Mucosa of descending colon (tissue), 3 donors: ENCODE measurements at regions not wholly inside any gene's neighbourhood (a gene's known extent, or its start where the extent isn't known, plus 50 kb on each side); places are given as distances from the start of the nearest gene placed in this dataset.
"Not testable (repeated sequence)": the region's sequence is repeated elsewhere in the genome, so short reads cannot be mapped to it uniquely, and the experiment has no call there.

Source experiments
- ATAC-seq: fragments of 200-7000 bp; cut with Tn5 transposase; one replicate; pipeline ENCODE4 v1.9.1; 2020; ENCODE audit warnings: mild to moderate bottlenecking, moderate library complexity
- DNase-seq, 3 donors: peaks; one replicate each; pipeline ENCODE4 v3.0.0-alpha.2; 2020
- H3K36me3 ChIP-seq: fragments of 200-600 bp; one replicate; pipeline ENCODE4 v1.8.0; 2021; ENCODE audit warnings: low read depth, mild to moderate bottlenecking
- H3K4me1 ChIP-seq: fragments of 200-600 bp; one replicate; pipeline ENCODE4 v1.8.0; 2021; ENCODE audit warnings: low read depth, mild to moderate bottlenecking
- H3K4me3 ChIP-seq: fragments of 200-600 bp; one replicate; pipeline ENCODE4 v1.8.0; 2021; ENCODE audit warnings: mild to moderate bottlenecking
- H3K9me3 ChIP-seq: fragments of 200-600 bp; one replicate; pipeline ENCODE4 v1.8.0; 2021; ENCODE audit warnings: mild to moderate bottlenecking
- CTCF ChIP-seq: fragments of 200-600 bp; IDR thresholded peaks from one replicate; pipeline ENCODE4 v1.8.0; 2022; ENCODE audit warnings: antibody characterized with exemption, mild to moderate bottlenecking
- intact Hi-C, 2 donors: fragments of 100-400 bp; cut with DNase I in 1 of 2; cut with micrococcal nuclease in 1 of 2; formaldehyde crosslinking; loops; one replicate each; pipeline versions ENCODE4 v1.11.0 to v1.11.1; 2022; cut with DNase I, micrococcal nuclease
- donor health status: DM: no; HTN: no; CAD: no; lungs with moderate emphysema.
- donor health status: DM: no; HTN: no; CAD: no.
- donor health status: DM: no; HTN: yes; CAD: no.

- TF ChIP-seq CTCF, result no peak
- Histone ChIP-seq H3K36me3 (no peaks in the 10 kb centered on the region), H3K4me3 (no peak overlapping the region), H3K4me1 (no peaks in the 10 kb centered on the region), H3K9me3 (no peaks in the 10 kb centered on the region)
- no peak for DNase-seq
- no peak for ATAC-seq
- intact Hi-C loops, result no loop called here
Observed at GRCh38 chrX:7485061-7485460, 337.1 kb upstream of the PUDP start.

GRCh38 chrX:7480721-7481120 is 332.8 kb upstream of the PUDP start:
- ATAC-seq, result no peak
- Histone ChIP-seq H3K9me3 (no peaks in the 10 kb centered on the region), H3K4me1 (no peaks in the 10 kb centered on the region), H3K36me3 (no peaks in the 10 kb centered on the region), H3K4me3 (no peak overlapping the region)
- intact Hi-C loops, result no loop called here
- no peak for DNase-seq
- no peak for TF ChIP-seq CTCF

GRCh38 chrX:7462110-7462509 is 314.2 kb upstream of the PUDP start:
- H3K4me1 ChIP-seq, result no peaks in the 10 kb centered on the region
- no peak for TF ChIP-seq CTCF
- no peaks in the 10 kb centered on the region for H3K9me3 ChIP-seq
- no peak for DNase-seq
- intact Hi-C loops, result no loop called here
- H3K36me3 ChIP-seq, result no peaks in the 10 kb centered on the region
- no peak overlapping the region for H3K4me3 ChIP-seq
- ATAC-seq, result no peak

GRCh38 chrX:7461051-7461450 is 313.1 kb upstream of the PUDP start:
- ATAC-seq, DNase-seq, H3K9me3 ChIP-seq, H3K4me3 ChIP-seq, intact Hi-C loops, H3K4me1 ChIP-seq, H3K36me3 ChIP-seq: not testable (repeated sequence)

- no peaks in the 10 kb centered on the region for H3K4me1 ChIP-seq
- H3K9me3 ChIP-seq, result no peaks in the 10 kb centered on the region
- TF ChIP-seq CTCF, result no peak
- H3K36me3 ChIP-seq, result no peaks in the 10 kb centered on the region
- intact Hi-C loops, result no loop called here
- DNase-seq (no peak), ATAC-seq (no peak)
- no peak overlapping the region for H3K4me3 ChIP-seq
Observed at GRCh38 chrX:7447801-7448499, 300.0 kb upstream of the PUDP start.

GRCh38 chrX:7446815-7447214 is 298.9 kb upstream of the PUDP start:
- Histone ChIP-seq H3K9me3 (no peaks in the 10 kb centered on the region), H3K36me3 (no peaks in the 10 kb centered on the region), H3K4me1 (no peaks in the 10 kb centered on the region), H3K4me3 (no peak overlapping the region)
- ATAC-seq (no peak), DNase-seq (no peak)
- intact Hi-C loops, result no loop called here
- TF ChIP-seq CTCF, result no peak
